ENCODE measurements at regions not wholly inside any gene's neighbourhood (a gene's known extent, or its start where the extent isn't known, plus 50 kb on each side); places are given as distances from the start of the nearest gene placed in this dataset.

DNA sequence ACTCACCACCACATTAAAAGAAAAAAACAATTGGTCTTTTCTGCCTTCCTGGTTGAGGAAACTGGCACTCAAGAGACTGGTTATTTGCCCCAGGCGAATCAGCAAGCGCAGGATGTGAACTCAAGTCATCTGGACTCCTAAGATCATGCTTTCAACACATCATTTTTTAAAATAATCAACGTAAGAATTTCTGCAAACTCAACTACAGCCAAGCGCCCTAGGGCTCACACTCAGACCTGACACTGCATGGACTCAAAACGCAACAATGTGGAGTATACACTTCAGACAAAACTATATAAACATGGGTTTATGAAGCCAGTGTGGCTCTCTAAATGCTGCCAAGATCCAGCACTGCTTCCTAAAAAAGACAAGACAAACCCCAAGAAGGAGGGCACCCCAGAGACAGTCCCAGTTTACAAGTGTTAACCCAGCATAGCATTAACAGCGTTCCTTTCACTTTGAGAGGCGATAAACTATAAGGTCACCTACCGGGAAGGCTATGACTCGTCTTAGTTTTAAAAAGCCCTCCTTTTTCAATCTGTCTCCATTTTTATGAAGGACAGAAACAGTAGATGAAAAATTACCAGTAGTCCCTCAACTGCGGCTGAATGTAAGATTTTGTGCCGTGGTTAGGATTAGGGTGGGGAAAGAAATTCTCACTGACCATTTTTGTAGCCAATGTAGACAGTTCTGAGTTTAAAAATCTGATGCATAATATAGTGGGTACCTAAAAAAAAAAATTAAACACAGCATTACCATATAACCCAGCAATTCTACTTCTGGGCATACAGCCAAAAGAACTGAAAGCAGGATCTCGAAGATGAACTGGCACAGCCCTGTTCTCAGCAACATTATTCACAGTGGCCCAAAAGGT lies 54.8 kb downstream of the SIPA1L2 start:
- CTCF ChIA-PET: no interaction called here
- peak; percentile 58 for DNase-seq (ENCODE audit: low spot score)
- Histone ChIP-seq H3K4me1 (ENCODE audit: insufficient read depth, low read length, poor library complexity, severe bottlenecking) (peaks cover 36% of the 10 kb centered on the region), H3K27me3 (replicated peaks; ENCODE audit: insufficient read depth, low read depth, low read length, poor library complexity) (no peaks in the 10 kb centered on the region), H3K4me3 (ENCODE audit: low read depth, low read length, poor library complexity, severe bottlenecking) (no peak overlapping the region), H3K36me3 (ENCODE audit: insufficient read depth, low read length, poor library complexity, severe bottlenecking) (no peaks in the 10 kb centered on the region), H3K27ac (ENCODE audit: low read depth, low read length, poor library complexity, severe bottlenecking) (no peak overlapping the region), H3K9me3 (ENCODE audit: low read depth, low read length, poor library complexity, severe bottlenecking) (no peaks in the 10 kb centered on the region)
- no peak for TF ChIP-seq EZH2 (IDR thresholded peaks at IDR 0.05; ENCODE audit: borderline replicate concordance, low read depth, low read length, poor library complexity, severe bottlenecking)
- TF ChIP-seq, protein P1, sequence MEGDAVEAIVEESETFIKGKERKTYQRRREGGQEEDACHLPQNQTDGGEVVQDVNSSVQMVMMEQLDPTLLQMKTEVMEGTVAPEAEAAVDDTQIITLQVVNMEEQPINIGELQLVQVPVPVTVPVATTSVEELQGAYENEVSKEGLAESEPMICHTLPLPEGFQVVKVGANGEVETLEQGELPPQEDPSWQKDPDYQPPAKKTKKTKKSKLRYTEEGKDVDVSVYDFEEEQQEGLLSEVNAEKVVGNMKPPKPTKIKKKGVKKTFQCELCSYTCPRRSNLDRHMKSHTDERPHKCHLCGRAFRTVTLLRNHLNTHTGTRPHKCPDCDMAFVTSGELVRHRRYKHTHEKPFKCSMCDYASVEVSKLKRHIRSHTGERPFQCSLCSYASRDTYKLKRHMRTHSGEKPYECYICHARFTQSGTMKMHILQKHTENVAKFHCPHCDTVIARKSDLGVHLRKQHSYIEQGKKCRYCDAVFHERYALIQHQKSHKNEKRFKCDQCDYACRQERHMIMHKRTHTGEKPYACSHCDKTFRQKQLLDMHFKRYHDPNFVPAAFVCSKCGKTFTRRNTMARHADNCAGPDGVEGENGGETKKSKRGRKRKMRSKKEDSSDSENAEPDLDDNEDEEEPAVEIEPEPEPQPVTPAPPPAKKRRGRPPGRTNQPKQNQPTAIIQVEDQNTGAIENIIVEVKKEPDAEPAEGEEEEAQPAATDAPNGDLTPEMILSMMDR (conservative IDR thresholded peaks at IDR 0.05; ENCODE audit: low read depth, low read length): no peak
- POLR2A ChIA-PET (ENCODE audit: low non-redundant PET): no interaction called here
- intact Hi-C loops (cut with micrococcal nuclease; ENCODE audit: unreplicated experiment): no loop called here
- no TSS peak for BruUV-seq (replicated peaks)

DNA sequence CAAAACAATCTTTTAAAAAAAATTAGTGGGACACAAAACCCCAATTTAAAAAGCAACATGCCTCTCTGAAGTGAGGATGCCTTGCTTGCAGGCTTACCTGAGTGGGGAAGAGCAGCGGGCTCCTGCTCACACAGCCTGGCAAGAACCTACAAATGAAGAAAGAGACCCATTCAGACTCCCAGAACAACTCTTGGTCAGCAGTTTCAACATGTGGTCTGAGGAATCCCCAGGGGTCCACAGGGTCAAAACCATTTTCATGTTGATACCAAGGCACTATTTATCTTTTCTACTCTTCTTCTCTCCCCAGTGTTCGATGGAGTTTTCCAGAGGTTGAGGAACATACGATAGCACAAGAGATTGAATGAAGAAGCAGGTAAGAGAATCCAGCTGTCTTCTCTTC lies 55.9 kb downstream of the SIPA1L2 start:
- no peaks in the 10 kb centered on the region for H3K9me3 ChIP-seq (ENCODE audit: low read depth, low read length, poor library complexity, severe bottlenecking)
- no peaks in the 10 kb centered on the region for H3K27me3 ChIP-seq (replicated peaks; ENCODE audit: insufficient read depth, low read depth, low read length, poor library complexity)
- no peak for TF ChIP-seq EZH2 (IDR thresholded peaks at IDR 0.05; ENCODE audit: borderline replicate concordance, low read depth, low read length, poor library complexity, severe bottlenecking)
- TF ChIP-seq, protein P1 (conservative IDR thresholded peaks at IDR 0.05; ENCODE audit: low read depth, low read length): no peak
- CTCF ChIA-PET: no interaction called here
- no peak overlapping the region for H3K4me3 ChIP-seq (ENCODE audit: low read depth, low read length, poor library complexity, severe bottlenecking)
- peaks cover 43% of the 10 kb centered on the region for H3K4me1 ChIP-seq (ENCODE audit: insufficient read depth, low read length, poor library complexity, severe bottlenecking)
- POLR2A ChIA-PET (ENCODE audit: low non-redundant PET): no interaction called here
- intact Hi-C loops (cut with micrococcal nuclease; ENCODE audit: unreplicated experiment): no loop called here
- no TSS peak for BruUV-seq (replicated peaks)
- DNase-seq (ENCODE audit: low spot score): no peak
- H3K27ac ChIP-seq (ENCODE audit: low read depth, low read length, poor library complexity, severe bottlenecking): no peak overlapping the region
- no peaks in the 10 kb centered on the region for H3K36me3 ChIP-seq (ENCODE audit: insufficient read depth, low read length, poor library complexity, severe bottlenecking)

DNA sequence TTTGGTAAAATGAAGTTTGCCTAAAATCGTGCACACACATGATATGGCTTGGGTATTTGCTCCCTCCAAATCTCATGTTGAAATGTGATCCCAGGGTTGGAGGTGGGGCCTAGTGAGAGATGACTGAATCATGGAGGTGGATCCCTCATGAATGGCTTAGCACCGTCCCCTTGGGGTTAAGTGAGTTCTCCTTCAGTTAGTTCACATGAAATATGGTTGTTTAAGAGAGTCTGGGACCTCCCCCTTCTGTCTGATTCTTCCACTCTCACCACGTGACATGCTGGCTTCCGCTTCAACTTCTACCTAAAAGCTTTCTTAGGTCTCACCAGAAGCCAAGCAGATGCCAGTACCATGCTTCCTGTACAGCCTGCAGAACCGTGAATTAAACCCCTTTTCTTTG lies 58.4 kb downstream of the SIPA1L2 start:
- no TSS peak for BruUV-seq (replicated peaks)
- POLR2A ChIA-PET (ENCODE audit: low non-redundant PET): no interaction called here
- no peaks in the 10 kb centered on the region for H3K27me3 ChIP-seq (replicated peaks; ENCODE audit: insufficient read depth, low read depth, low read length, poor library complexity)
- no peak overlapping the region for H3K27ac ChIP-seq (ENCODE audit: low read depth, low read length, poor library complexity, severe bottlenecking)
- H3K36me3 ChIP-seq (ENCODE audit: insufficient read depth, low read length, poor library complexity, severe bottlenecking): no peaks in the 10 kb centered on the region
- peak; percentile 92 for DNase-seq (ENCODE audit: low spot score)
- CTCF ChIA-PET: no interaction called here
- H3K4me1 ChIP-seq (ENCODE audit: insufficient read depth, low read length, poor library complexity, severe bottlenecking): peaks cover 39% of the 10 kb centered on the region
- intact Hi-C loops (cut with micrococcal nuclease; ENCODE audit: unreplicated experiment): no loop called here
- no peak for TF ChIP-seq EZH2 (IDR thresholded peaks at IDR 0.05; ENCODE audit: borderline replicate concordance, low read depth, low read length, poor library complexity, severe bottlenecking)
- TF ChIP-seq, protein P1 (conservative IDR thresholded peaks at IDR 0.05; ENCODE audit: low read depth, low read length): no peak
- no peaks in the 10 kb centered on the region for H3K9me3 ChIP-seq (ENCODE audit: low read depth, low read length, poor library complexity, severe bottlenecking)
- no peak overlapping the region for H3K4me3 ChIP-seq (ENCODE audit: low read depth, low read length, poor library complexity, severe bottlenecking)
